SK-N-SH (cell line): ENCODE measurements at regions not wholly inside any gene's neighbourhood (a gene's known extent, or its start where the extent isn't known, plus 50 kb on each side); places are given as distances from the start of the nearest gene placed in this dataset.

Experiments
- CTCF ChIA-PET: fragments of 300-600, 350-600 bp; formaldehyde crosslinking; extraction: SDS; loops from one replicate; lab custom pipeline; 2021; lab: Yijun Ruan, JAX
- POLR2A ChIA-PET: fragments of 350-600 bp; sonication (Branson Sonifier 250); formaldehyde crosslinking; extraction: SDS; loops from one replicate; lab custom pipeline; 2020; ENCODE audit warnings: antibody characterized with exemption, inconsistent platforms; lab: Yijun Ruan, JAX
- DNase-seq: peaks from one replicate; pipeline ENCODE4 v3.0.0; 2012
- H2AFZ ChIP-seq: fragments of 200-600 bp; sonication (generic); 2 replicates; pipeline ENCODE4 v1.8.1; 2016; ENCODE audit warnings: antibody characterized with exemption, mild to moderate bottlenecking, low read depth
- H3F3A ChIP-seq: fragments of 200-600 bp; sonication (generic); replicated peaks from 2 replicates; pipeline ENCODE3; 2016; ENCODE audit warnings: antibody characterized with exemption, mild to moderate bottlenecking; ENCODE audit not compliant: insufficient read depth
- H3K27ac ChIP-seq, 2 experiments: fragments of 200-500 bp in 1 of 2; fragments of 200-600 bp in 1 of 2; sonication (Bioruptor generic) in 1 of 2; sonication (generic), shearing (Covaris generic) in 1 of 2; 2 replicates each; pipeline versions ENCODE4 v1.5.1 to v1.6.1; 2014 to 2016; ENCODE audit warnings: low read depth in 2 of 2, inconsistent platforms in 1 of 2, low read length in 1 of 2, mild to moderate bottlenecking in 1 of 2, mixed read lengths in 1 of 2
- H3K27me3 ChIP-seq: fragments of 200-600 bp; sonication (generic), shearing (Covaris generic); 2 replicates; pipeline ENCODE4 v1.6.1; 2016; ENCODE audit warnings: mixed run types; ENCODE audit not compliant: insufficient read depth
- H3K36me3 ChIP-seq, 2 experiments: fragments of 200-500 bp in 1 of 2; fragments of 200-600 bp in 1 of 2; sonication (Bioruptor generic) in 1 of 2; sonication (generic) in 1 of 2; replicated peaks in 1 of 2; 2 replicates each; pipeline versions ENCODE3 to v1.5.1; 2014 to 2016; ENCODE audit warnings: low read length in 1 of 2, mild to moderate bottlenecking in 1 of 2; ENCODE audit not compliant: insufficient read depth in 2 of 2, control insufficient read depth in 1 of 2
- H3K4me1 ChIP-seq, 2 experiments: fragments of 200-500 bp in 1 of 2; fragments of 200-600 bp in 1 of 2; sonication (Bioruptor generic) in 1 of 2; sonication (generic), shearing (Covaris generic) in 1 of 2; 2 replicates each; pipeline versions ENCODE4 v1.5.1 to v1.6.1; 2014 to 2016; ENCODE audit warnings: low read depth in 1 of 2, low read length in 1 of 2, mixed run types in 1 of 2; ENCODE audit not compliant: insufficient read depth in 2 of 2, control insufficient read depth in 1 of 2
- H3K4me2 ChIP-seq: fragments of 200-600 bp; sonication (generic), shearing (Covaris generic); 2 replicates; pipeline ENCODE4 v1.6.1; 2017; ENCODE audit warnings: mixed run types
- H3K4me3 ChIP-seq, 2 experiments: fragments of 200-500 bp in 1 of 2; fragments of 200-600 bp in 1 of 2; sonication (Bioruptor generic) in 1 of 2; sonication (generic), shearing (Covaris generic) in 1 of 2; 2 replicates each; pipeline versions ENCODE4 v1.5.1 to v1.8.1; 2014 to 2016; ENCODE audit warnings: low read depth in 2 of 2, inconsistent platforms in 1 of 2, low read length in 1 of 2, mild to moderate bottlenecking in 1 of 2, mixed read lengths in 1 of 2, moderate library complexity in 1 of 2
- H3K79me2 ChIP-seq: fragments of 200-600 bp; sonication (generic); 2 replicates; pipeline ENCODE4 v1.8.1; 2017; ENCODE audit warnings: mild to moderate bottlenecking; ENCODE audit not compliant: insufficient read depth
- H3K9ac ChIP-seq: fragments of 200-600 bp; sonication (generic); 2 replicates; pipeline ENCODE4 v1.6.1; 2017; ENCODE audit warnings: mixed run types
- H3K9me2 ChIP-seq: fragments of 200-600 bp; sonication (generic); 2 replicates; pipeline ENCODE4 v1.6.1; 2017; ENCODE audit warnings: mixed run types
- H3K9me3 ChIP-seq: fragments of 200-600 bp; sonication (generic); 2 replicates; pipeline ENCODE4 v1.6.1; 2017; ENCODE audit warnings: mixed run types, mild to moderate bottlenecking, moderate library complexity
- H4K20me1 ChIP-seq: fragments of 200-600 bp; sonication (generic); 2 replicates; pipeline ENCODE4 v1.6.1; 2017; ENCODE audit warnings: mild to moderate bottlenecking, mixed run types; ENCODE audit not compliant: insufficient read depth
- EP300 ChIP-seq, 2 experiments: IDR thresholded peaks; 2 replicates each; pipeline versions ENCODE4 v1.4.0 to v1.6.1; 2012; ENCODE audit warnings: borderline replicate concordance in 1 of 2, low read depth in 1 of 2, low read length in 1 of 2
- FOSL2 ChIP-seq: IDR thresholded peaks from 2 replicates; pipeline ENCODE4 v1.4.0; 2012; ENCODE audit warnings: low read depth, mild to moderate bottlenecking, moderate library complexity, borderline replicate concordance
- FOXM1 ChIP-seq: IDR thresholded peaks from 2 replicates; pipeline ENCODE4 v1.4.0; 2012; ENCODE audit warnings: low read depth, mild to moderate bottlenecking
- GABPA ChIP-seq: IDR thresholded peaks from 2 replicates; pipeline ENCODE4 v1.4.0; 2012; ENCODE audit warnings: low read depth, mild to moderate bottlenecking
- GATA2 ChIP-seq: sonication (generic); formaldehyde crosslinking; IDR thresholded peaks from 2 replicates; pipeline ENCODE4 v1.5.0; 2020; ENCODE audit warnings: mild to moderate bottlenecking, missing genetic modification reagents
- MXI1 ChIP-seq: IDR thresholded peaks from 2 replicates; pipeline ENCODE4 v1.6.1; 2012; ENCODE audit warnings: mild to moderate bottlenecking, low read depth, low read length, improper control_type of control experiment
- RAD21 ChIP-seq: IDR thresholded peaks from 2 replicates; pipeline ENCODE4 v1.6.1; 2012; ENCODE audit warnings: mild to moderate bottlenecking, low read length
- RCOR1 ChIP-seq: fragments of 150-350 bp; IDR thresholded peaks from 2 replicates; pipeline ENCODE4 v1.6.1; 2017; ENCODE audit warnings: antibody characterized with exemption, low read length
- SIN3A ChIP-seq: IDR thresholded peaks from 2 replicates; pipeline ENCODE4 v1.6.1; 2012; ENCODE audit warnings: low read depth, mild to moderate bottlenecking, low read length, moderate library complexity, borderline replicate concordance
- TAF1 ChIP-seq: IDR thresholded peaks from 2 replicates; pipeline ENCODE4 v1.6.1; 2012; ENCODE audit warnings: low read depth, mild to moderate bottlenecking, low read length, moderate library complexity, borderline replicate concordance
- TCF12 ChIP-seq: IDR thresholded peaks from 2 replicates; pipeline ENCODE4 v1.4.0; 2012
- TEAD4 ChIP-seq: IDR thresholded peaks from 2 replicates; pipeline ENCODE4 v1.4.0; 2012; ENCODE audit warnings: mild to moderate bottlenecking, borderline replicate concordance; ENCODE audit not compliant: insufficient read depth
- WGBS: methylation state at CpG from one replicate; pipeline ENCODE4 v1.1.6; 2017; ENCODE audit warnings: low lambda C conversion rate; 5-methylcytosine and 5-hydroxymethylcytosine counted together
- TF ChIP-seq, protein P1 (sequence below): fragments of 200-600 bp; sonication (generic); IDR thresholded peaks from 2 replicates; pipeline ENCODE4 v1.6.1; 2017; ENCODE audit warnings: antibody characterized with exemption, mild to moderate bottlenecking, moderate library complexity
- TF ChIP-seq, protein P2 (sequence below): IDR thresholded peaks from 2 replicates; pipeline ENCODE4 v1.4.0; 2012; ENCODE audit warnings: low read depth, borderline replicate concordance
- TF ChIP-seq, protein P3 (sequence below): fragments of 150-350 bp; IDR thresholded peaks from 2 replicates; pipeline ENCODE4 v1.6.1; 2016; ENCODE audit warnings: mild to moderate bottlenecking, low read depth, low read length

DNA sequence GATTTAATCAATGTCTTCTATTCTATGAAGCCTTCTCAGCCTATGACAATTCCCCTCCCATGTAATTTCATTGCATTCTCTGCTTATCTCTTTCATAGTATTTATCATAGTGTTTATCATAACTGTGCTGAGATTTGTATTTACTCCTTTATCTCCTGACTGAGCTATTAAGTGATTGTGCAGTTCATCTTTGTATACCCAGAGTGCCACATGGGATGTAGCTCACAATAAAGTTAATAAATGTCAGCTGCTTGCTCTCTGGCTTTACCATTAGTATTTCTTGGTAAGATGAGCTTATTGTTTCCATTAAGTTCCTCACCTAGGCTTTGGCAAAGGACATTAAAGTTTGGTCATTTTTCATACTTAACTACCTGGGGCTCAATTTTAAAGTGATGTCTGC lies 275.1 kb upstream of the MPDZ start:
- CTCF ChIA-PET, result interaction anchor here (1.0 to 1.8 kb wide), 4 partner anchors 9 to 25 kb away, joined by 3 to 4 read pairs (median 3); no protein-coding TSS in a partner anchor
- no peaks in the 10 kb centered on the region for H3K36me3 ChIP-seq

DNA sequence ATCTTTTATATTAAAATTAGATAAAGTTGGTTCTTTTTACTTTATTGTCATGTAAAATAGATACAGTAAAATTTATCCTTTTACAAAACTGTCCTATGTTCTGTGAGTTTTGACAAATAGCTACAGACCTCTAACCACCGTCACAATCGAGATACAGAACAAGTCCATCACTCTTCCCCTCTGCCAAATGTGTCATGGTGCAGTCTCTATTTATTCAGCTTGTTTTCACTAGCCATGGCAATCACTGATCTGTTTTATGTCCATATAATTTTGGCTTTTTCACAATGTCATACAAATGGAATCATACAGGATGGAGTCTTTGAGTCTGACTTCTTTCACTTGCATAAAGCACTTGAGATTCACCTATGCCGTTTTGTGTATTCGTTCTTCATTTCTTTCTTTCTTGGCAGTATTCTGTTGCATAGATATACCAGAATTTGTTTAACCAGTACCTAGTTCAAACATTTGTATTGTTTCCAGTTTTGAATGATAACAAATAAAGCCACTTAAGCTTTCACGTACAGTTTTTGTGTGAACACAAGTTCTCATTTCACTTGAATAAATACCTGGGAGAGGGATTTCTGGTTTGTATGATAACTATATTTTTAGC lies 273.2 kb upstream of the MPDZ start:
- H3K4me3 ChIP-seq, result no peak overlapping the region
- no peaks in the 10 kb centered on the region for H3K79me2 ChIP-seq
- no peaks in the 10 kb centered on the region; a peak in 1 of 4 replicates for H3K4me1 ChIP-seq
- H3K27ac ChIP-seq, result no peak overlapping the region
- H3K4me2 ChIP-seq, result no peak overlapping the region
- no peaks in the 10 kb centered on the region for H3K27me3 ChIP-seq
- no peak for DNase-seq
- H4K20me1 ChIP-seq, result no peaks in the 10 kb centered on the region
- ChIA-PET POLR2A (no interaction called here), CTCF (no interaction called here)
- no peaks in the 10 kb centered on the region for H3K9me3 ChIP-seq
- TF ChIP-seq, protein P1, sequence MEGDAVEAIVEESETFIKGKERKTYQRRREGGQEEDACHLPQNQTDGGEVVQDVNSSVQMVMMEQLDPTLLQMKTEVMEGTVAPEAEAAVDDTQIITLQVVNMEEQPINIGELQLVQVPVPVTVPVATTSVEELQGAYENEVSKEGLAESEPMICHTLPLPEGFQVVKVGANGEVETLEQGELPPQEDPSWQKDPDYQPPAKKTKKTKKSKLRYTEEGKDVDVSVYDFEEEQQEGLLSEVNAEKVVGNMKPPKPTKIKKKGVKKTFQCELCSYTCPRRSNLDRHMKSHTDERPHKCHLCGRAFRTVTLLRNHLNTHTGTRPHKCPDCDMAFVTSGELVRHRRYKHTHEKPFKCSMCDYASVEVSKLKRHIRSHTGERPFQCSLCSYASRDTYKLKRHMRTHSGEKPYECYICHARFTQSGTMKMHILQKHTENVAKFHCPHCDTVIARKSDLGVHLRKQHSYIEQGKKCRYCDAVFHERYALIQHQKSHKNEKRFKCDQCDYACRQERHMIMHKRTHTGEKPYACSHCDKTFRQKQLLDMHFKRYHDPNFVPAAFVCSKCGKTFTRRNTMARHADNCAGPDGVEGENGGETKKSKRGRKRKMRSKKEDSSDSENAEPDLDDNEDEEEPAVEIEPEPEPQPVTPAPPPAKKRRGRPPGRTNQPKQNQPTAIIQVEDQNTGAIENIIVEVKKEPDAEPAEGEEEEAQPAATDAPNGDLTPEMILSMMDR, result no peak
- TF ChIP-seq RCOR1 (no peak), TAF1 (no peak), MXI1 (no peak), RAD21 (no peak), FOSL2 (no peak), GABPA (no peak), FOXM1 (no peak), GATA2 (CRISPR knock-in tag) (no peak), SIN3A (no peak)
- TF ChIP-seq, protein P2, sequence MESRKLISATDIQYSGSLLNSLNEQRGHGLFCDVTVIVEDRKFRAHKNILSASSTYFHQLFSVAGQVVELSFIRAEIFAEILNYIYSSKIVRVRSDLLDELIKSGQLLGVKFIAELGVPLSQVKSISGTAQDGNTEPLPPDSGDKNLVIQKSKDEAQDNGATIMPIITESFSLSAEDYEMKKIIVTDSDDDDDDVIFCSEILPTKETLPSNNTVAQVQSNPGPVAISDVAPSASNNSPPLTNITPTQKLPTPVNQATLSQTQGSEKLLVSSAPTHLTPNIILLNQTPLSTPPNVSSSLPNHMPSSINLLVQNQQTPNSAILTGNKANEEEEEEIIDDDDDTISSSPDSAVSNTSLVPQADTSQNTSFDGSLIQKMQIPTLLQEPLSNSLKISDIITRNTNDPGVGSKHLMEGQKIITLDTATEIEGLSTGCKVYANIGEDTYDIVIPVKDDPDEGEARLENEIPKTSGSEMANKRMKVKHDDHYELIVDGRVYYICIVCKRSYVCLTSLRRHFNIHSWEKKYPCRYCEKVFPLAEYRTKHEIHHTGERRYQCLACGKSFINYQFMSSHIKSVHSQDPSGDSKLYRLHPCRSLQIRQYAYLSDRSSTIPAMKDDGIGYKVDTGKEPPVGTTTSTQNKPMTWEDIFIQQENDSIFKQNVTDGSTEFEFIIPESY, result no peak
- no peaks in the 10 kb centered on the region for H3F3A ChIP-seq
- no peak overlapping the region for H2AFZ ChIP-seq
- no peaks in the 10 kb centered on the region for H3K9me2 ChIP-seq
- 81% methylated on average over 5 of the region's 5 CpGs for WGBS
- H3K36me3 ChIP-seq, result no peaks in the 10 kb centered on the region
- H3K9ac ChIP-seq, result no peak overlapping the region

More for the DNA sequence above, 275.1 kb upstream of the MPDZ start:
- H3K4me1 ChIP-seq, result no peaks in the 10 kb centered on the region; a peak in 1 of 4 replicates
- no peaks in the 10 kb centered on the region for H4K20me1 ChIP-seq
- H3K79me2 ChIP-seq, result no peaks in the 10 kb centered on the region
- no peak overlapping the region for H2AFZ ChIP-seq
- H3K9ac ChIP-seq, result no peak overlapping the region
- peak; percentile 9 for DNase-seq
- no peaks in the 10 kb centered on the region for H3K9me2 ChIP-seq
- POLR2A ChIA-PET, result interaction anchor here (1.0 kb wide), 1 partner anchor 538 kb away, joined by 4 read pairs; no protein-coding TSS in a partner anchor
- H3K4me3 ChIP-seq, result no peak overlapping the region
- H3K4me2 ChIP-seq, result no peak overlapping the region
- H3F3A ChIP-seq, result no peaks in the 10 kb centered on the region
- H3K27me3 ChIP-seq, result no peaks in the 10 kb centered on the region
- no peak overlapping the region for H3K27ac ChIP-seq
- TF ChIP-seq TEAD4 (no peak), EP300 (IDR thresholded peaks at IDR 0.05; ENCODE audit: borderline replicate concordance in 1 of 2, low read depth in 1 of 2, low read length in 1 of 2) (peak in 1 of 2 experiments; percentile 21; a peak in 1 of 4 replicates), TCF12 (no peak), RCOR1 (0 out of 2 replicates have a peak, but pooled peaks have one; percentile 51), GATA2 (CRISPR knock-in tag) (peak; percentile 73; the same call in 1 of the 2 replicates)
- TF ChIP-seq, protein P3, sequence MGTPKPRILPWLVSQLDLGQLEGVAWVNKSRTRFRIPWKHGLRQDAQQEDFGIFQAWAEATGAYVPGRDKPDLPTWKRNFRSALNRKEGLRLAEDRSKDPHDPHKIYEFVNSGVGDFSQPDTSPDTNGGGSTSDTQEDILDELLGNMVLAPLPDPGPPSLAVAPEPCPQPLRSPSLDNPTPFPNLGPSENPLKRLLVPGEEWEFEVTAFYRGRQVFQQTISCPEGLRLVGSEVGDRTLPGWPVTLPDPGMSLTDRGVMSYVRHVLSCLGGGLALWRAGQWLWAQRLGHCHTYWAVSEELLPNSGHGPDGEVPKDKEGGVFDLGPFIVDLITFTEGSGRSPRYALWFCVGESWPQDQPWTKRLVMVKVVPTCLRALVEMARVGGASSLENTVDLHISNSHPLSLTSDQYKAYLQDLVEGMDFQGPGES, result no peak
- H3K9me3 ChIP-seq, result no peaks in the 10 kb centered on the region
